ENCODE measurements at regions not wholly inside any gene's neighbourhood (a gene's known extent, or its start where the extent isn't known, plus 50 kb on each side); places are given as distances from the start of the nearest gene placed in this dataset.

- TF ChIP-seq, protein P1, sequence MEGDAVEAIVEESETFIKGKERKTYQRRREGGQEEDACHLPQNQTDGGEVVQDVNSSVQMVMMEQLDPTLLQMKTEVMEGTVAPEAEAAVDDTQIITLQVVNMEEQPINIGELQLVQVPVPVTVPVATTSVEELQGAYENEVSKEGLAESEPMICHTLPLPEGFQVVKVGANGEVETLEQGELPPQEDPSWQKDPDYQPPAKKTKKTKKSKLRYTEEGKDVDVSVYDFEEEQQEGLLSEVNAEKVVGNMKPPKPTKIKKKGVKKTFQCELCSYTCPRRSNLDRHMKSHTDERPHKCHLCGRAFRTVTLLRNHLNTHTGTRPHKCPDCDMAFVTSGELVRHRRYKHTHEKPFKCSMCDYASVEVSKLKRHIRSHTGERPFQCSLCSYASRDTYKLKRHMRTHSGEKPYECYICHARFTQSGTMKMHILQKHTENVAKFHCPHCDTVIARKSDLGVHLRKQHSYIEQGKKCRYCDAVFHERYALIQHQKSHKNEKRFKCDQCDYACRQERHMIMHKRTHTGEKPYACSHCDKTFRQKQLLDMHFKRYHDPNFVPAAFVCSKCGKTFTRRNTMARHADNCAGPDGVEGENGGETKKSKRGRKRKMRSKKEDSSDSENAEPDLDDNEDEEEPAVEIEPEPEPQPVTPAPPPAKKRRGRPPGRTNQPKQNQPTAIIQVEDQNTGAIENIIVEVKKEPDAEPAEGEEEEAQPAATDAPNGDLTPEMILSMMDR (IDR thresholded peaks at IDR 0.05) = no peak
- TF ChIP-seq EP300 (IDR thresholded peaks at IDR 0.05) (no peak), POLR2A (IDR thresholded peaks at IDR 0.05) (no peak)
Observed at GRCh38 chr12:104888481-104888880, 69.6 kb downstream of the SLC41A2 start.

Data from ovary (tissue), 3 donors.